DMS114 treated with DMSO at 0.1 percent for 48 hours (cell line): ENCODE measurements at regions not wholly inside any gene's neighbourhood (a gene's known extent, or its start where the extent isn't known, plus 50 kb on each side); places are given as distances from the start of the nearest gene placed in this dataset.
"Not testable (repeated sequence)": the region's sequence is repeated elsewhere in the genome, so short reads cannot be mapped to it uniquely, and the experiment has no call there.

Experiments
- DNase-seq: peaks from one replicate; lab custom pipeline; 2025; ENCODE audit not compliant: unreplicated experiment; lab: John Stamatoyannopoulos, UW

DNA sequence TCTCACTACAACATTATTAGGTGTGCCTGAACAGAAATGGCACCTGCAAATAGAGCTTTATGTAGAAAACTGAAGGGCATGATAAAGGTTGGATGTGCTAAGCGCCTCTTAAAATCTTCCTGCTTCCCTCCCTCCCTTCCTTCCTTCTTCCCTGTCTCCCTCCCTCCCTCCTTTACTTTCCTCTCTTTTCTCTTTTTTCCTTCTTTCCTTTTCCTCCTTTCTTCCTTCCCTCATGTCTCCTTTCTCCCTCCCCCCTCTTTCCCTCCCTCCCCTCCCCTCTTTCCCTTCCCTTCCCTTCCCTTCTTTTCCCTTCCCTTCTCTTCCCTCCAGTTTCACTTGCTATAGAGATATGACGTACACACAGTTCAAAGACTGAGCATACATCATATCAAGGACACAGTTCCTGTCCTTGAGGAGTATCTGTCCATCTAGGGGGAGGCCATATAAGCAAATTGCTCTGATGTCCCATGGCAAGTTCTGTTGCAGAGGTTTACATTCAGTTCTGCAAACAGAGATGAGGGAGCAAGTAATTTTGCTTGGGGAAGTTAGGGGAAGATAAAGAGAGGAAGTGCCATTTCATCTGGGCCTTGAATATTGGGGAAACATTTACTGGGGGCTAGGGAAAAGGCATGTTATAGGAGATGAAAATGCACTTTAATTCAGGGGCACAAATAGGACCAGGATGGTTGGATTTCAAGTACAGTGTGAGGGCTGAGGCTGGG, 79.0 kb upstream of the EEF1E1 start:
- DNase-seq: no peak

DNA sequence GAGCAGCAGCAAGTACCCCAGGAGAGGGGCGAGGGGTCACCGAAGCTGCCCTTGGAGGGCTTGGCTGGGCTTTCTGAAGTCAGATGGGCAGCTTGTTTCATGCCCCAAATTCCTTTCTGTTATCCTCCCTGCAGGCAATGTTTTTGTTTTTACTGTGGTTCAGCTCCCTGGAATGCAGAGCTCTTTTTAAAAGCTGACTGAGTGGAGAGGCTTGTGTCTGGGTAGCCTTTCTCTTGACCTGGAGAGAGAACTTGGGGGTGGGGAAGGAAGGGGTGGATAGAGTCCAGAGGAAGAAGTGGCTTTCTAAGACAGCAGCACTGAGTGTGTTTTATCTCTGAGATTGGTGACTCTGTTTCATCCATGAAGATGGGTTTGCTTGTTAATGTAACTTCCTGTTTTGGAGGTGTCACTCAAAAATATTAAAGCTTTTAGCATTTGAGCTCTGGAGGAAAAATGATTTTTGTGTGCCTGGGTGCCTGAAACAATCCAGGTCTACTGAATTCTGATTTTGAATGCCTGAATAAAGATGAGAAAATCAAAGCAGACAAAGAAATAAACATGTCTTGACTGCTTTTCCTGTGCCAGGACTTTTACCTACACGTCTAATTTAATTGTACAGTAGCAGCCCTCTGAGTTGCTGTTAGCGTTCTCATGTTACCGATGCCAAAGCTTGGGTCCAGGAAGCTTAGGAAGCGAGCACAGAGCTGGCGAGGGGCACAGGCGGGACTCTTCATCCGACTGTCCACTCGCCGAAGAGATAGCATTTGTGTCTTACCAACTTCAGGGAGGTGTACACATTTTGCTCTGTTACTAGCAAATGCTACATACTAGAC, 78.2 kb upstream of the EEF1E1 start:
- peak; percentile 21 for DNase-seq

DNA sequence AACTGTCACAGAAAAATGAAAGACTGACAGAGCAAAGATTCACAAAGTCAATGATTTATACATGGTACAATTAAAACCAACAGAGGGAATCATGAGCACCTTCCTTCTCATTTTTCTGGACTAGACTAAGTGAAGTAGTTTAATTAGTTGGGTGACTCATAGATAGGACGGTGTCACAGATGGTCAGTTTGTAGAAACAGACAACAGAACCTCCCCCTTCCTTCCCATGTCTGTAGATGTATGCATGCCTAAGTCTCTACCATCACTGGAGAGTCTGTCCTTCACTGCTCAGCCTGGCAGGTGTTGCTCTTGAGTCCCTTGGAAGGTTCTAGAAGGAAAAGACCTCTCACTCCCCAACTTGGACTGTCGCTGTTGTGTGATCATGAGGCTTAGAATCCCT, 75.4 kb upstream of the EEF1E1 start:
- no peak for DNase-seq

DNA sequence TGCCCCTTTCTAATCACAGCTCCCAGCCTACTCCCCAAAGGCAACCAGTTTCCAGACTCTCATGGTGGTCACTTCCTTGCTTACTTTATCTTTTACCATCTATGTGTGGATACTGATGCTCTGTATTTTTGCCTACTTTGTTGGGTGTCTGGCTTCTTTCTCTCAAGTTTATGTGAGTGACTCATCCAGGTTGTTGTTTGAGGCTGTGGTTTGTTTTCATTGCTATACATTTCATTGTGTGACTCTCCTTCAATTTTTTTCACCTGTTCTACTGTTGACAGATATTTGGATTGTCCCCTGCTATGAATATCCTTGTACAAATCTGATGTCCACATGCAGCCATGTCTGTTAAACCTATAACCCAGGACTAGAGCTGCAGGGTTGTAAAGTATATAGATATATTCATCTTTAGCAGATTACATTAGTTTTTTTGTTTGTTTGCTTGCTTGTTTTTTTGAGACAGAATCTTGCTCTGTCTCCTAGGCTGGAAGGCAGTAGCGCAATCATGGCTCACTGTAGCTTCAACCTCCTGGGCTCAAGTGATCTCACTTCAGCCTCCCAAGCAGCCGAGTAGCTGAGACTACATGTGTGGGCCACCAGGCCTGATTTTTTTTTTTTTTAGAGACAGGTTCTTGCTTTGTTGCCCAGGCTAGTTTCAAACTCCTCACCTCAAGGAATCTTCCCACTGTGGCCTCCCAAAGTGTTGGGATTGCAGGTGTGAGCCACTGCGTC, 72.9 kb upstream of the EEF1E1 start:
- DNase-seq: no peak

DNA sequence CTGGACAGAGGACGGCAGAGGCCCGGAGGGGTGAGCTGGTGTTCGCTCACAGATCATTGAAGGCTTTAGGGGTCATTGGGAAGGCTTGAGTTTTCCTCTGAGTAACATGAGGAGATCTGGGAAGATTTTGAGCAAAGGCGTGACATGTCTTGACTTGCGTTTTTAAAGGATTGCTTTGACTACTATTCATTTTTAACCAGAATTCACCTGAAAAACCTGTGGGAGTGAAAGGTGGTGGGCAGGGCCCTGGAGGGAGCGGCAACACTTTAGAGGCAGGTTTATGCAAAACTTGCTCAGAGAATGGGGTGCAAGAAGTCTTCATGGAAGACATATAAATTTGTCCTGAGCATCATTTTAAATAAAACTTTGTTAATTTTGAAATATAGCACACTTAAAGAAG, 72.2 kb upstream of the EEF1E1 start:
- no peak for DNase-seq

DNA sequence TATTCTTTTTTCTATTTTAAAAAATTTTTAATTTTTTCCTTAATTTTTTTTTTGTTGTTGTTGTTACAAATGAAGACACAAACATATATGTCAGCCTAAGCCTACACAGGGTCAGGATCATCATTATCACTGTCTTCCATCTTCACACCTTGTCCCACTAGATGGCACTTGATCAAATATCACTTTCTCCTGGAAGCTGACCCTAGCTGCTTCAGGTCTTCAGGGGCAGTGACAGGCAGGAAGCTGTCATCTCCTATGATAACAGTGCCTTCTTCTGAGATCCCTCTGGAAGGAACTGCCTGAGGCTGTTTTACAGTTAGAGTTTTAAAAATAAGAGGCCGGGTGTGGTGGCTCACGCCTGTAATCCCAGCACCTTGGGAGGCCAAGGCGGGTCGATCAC, 70.2 kb upstream of the EEF1E1 start:
- no peak for DNase-seq

DNA sequence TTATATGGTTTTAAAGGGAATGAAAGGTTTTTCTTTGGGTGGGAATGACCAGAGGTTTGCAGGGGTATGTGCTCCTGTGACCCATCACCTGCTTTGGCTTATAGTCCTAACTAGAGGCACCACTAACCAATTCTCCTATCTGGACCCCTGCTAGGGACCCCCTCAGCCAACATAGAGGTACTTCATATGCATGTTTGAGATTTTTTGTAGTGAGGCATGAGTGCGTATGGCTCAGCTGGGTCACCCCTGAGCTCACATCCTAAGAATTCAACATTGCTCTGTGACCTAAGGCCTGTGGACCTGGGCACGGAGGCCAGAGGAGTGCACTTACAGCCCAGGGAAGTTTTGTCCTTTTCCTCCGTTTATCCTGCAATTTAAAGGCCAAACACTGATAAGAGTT, 68.4 kb upstream of the EEF1E1 start:
- no peak for DNase-seq

DNA sequence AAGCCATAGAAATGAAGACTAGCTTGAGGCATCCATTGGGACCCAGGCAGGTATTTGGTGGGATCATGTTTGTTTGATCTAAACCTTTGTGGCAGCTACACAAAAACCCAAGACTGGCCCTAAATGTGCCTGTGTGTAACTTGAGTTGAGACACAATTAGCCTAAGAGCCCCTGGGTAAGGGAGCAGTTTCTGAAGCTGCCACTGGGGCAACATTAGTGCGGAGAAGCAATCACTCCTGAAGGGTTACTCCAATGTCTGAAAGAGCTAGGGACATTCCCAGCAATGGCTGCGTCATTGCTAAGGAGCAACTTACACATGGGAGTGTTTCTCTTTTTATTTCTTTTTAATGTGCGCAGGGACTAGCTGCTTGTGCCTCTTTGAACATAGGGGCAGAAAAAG, 67.9 kb upstream of the EEF1E1 start:
- no peak for DNase-seq

DNA sequence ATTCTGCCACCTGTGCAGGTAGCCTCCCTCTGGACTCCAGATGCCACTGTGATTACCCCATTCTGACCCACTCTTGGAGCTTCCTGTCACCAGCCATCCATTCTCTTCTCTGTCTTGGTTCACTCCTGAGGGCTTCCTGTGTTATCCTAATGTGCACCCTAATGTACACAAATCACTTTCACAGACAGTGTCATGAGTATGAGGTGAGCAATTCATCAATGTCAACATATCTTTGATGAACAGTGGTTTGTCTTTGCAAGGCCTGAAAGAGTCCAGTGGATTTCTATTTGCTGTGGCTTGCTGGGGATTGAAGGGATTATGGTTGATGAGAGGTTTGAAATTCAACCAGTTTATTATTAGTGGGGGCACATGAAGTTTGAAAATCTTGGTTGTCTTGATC, 63.8 kb upstream of the EEF1E1 start:
- no peak for DNase-seq

DNA sequence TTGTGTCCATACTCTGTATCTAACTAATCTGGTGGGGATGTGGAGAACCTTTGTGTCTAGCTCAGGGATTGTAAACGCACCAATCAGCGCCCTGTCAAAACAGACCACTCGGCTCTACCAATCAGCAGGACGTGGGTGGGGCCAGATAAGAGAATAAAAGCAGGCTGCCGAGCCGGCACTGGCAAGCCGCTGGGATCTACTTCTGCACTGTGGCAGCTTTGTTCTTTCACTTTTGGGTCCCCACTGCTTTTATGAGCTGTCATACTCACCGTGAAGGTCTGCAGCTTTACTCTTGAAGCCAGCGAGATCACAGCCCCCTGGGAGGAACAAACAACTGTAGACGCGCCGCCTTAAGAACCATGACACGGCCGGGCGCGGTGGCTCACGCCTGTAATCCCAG, 62.7 kb upstream of the EEF1E1 start:
- not testable (repeated sequence) for DNase-seq

DNA sequence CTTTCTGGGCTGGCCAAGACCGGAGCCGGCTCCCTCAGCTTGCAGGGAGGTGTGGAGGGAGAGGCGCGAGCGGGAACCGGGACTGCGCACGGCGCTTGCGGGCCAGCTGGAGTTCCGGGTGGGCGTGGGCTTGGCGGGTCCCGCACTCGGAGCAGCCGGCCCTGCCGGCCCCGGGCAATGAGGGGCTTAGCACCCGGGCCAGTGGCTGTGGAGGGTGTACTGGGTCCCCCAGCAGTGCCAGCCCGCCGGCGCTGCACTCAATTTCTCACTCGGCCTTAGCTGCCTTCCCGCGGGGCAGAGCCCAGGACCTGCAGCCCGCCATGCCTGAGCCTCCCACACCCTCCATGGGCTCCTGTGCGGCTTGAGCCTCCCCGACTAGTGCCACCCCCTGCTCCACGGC, 61.9 kb upstream of the EEF1E1 start:
- DNase-seq: not testable (repeated sequence)

DNA sequence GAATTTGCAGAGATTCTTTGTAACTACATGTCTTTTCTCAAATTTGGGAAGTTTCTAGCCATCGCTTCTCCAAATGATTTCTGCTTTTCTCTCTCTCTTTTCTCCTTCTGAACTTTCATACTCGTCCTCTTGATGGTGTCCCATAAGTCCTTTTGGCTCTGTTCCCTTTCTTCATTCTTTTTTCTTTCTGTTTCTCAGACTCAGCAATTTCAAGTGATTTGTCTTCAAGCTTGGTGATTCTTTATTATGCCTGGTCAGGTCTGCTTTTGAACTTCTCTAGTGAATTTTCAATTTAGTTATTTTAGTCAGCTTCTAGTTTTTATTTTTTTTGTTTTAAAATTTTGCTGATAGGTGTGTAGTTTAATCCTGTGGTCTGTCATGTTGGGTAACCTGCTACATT, 57.6 kb upstream of the EEF1E1 start:
- DNase-seq: no peak

DNA sequence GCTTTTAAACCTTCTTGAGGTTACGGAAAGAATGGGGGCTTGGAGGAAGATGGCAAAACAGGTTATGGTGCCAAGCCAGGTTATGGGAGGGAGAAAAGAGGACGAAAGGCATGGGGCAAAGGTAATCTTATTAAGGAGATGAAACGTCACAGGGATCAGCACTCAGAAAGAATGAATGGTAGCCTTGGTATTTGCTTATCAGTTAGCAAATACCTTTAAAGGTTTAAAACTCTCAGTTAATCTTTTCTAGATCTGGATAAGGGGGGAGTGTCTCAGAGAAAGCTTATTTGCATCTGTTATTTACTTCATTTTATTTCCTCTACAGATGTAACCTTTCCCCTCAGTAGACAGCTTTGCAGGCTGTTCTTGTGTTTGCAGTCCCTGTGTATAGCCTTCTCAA, 55.5 kb upstream of the EEF1E1 start:
- no peak for DNase-seq

DNA sequence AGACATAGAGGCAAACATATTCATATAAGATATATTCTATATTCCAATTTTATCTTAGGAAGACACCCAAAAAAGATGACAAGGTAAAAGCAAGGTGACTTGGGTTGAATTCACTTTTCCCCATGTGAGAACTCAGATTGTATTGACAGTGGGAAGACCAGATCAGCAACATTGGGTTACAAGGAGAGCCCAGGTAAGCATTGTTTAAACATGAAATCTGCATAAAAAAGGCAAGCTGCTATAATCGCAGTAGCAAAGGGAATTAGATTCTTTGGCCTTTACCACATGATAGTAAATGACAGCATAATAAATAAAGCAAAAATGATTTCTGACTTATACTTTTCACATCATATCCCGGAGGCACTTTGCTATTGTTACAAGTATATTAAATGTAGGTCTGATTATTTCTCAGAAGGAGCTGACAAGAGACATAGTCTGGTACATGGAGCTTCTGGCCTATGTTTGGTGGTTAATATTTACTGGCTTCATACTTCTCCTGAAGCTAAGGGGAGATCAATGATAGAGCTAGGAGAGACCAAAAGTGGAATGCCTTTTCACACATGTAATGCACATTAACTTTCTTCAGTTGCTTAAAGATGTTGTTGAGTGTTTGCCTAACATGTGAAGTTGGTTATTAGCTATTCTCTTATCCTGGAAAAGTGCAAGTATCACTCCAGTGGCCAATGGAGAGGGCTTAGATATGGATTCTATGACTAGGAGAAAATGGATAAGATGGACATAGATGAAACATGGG, 53.1 kb upstream of the EEF1E1 start:
- DNase-seq: no peak
